ENCODE measurements at regions not wholly inside any gene's neighbourhood (a gene's known extent, or its start where the extent isn't known, plus 50 kb on each side); places are given as distances from the start of the nearest gene placed in this dataset.

DNA sequence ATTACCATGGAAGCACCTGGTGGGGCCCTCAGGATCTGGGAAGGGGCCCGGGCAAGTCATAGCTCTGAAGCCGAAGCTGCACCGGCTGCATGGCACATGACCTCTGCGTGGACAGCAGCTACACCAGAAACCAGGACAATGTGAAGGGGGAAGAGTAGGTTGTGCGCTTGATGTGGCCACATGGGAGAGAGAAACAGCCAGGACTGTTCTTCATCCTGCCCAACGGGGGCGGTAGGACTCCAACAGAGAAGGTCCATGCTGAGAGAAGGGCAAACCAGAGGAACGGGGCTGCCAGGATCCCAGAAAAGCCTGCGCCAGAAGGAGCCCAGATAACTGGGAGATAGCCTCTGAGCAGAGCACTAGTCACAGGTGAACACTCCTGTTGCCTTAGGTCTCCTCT, 54.9 kb upstream of the PRR20G start:
- TF ChIP-seq POLR2AphosphoS5 (IDR thresholded peaks at IDR 0.05; ENCODE audit: low read depth, low read length) = no peak
- no peak for TF ChIP-seq POLR2A (IDR thresholded peaks at IDR 0.05; ENCODE audit: low read depth, low read length)
